Endothelial cell of umbilical vein (primary cell): ENCODE measurements at regions not wholly inside any gene's neighbourhood (a gene's known extent, or its start where the extent isn't known, plus 50 kb on each side); places are given as distances from the start of the nearest gene placed in this dataset.

Experiments used
- BruUV-seq: library from RNA; stranded (reverse); fragments of 400-500 nt; replicated peaks from 2 replicates; lab custom pipeline; 2021; lab: Mats Ljungman, UMichigan
- CTCF ChIA-PET: fragments of 300-600, 350-600 bp; sonication (Branson Sonifier 250); formaldehyde crosslinking; loops from one replicate; lab custom pipeline; 2021; ENCODE audit warnings: antibody characterized with exemption, inconsistent platforms; lab: Charles Lee
- POLR2A ChIA-PET: fragments of 300-600, 350-600 bp; sonication (Branson Sonifier 250); formaldehyde crosslinking; loops from one replicate; lab custom pipeline; 2021; ENCODE audit warnings: antibody characterized with exemption, inconsistent platforms; lab: Charles Lee
- DNase-seq: peaks from one replicate; pipeline ENCODE4 v3.0.0-alpha.2; 2011; ENCODE audit warnings: low read depth, low spot score
- FAIRE-seq: peaks from 2 replicates; lab custom pipeline; 2011; peaks lifted over from hg19 to GRCh38; lab: Jason Lieb, UNC
- H2AFZ ChIP-seq: 2 replicates; pipeline ENCODE4 v1.6.0; 2012; ENCODE audit warnings: low read depth, low read length, control low read depth, inconsistent platforms
- H3K27ac ChIP-seq: 2 replicates; pipeline ENCODE4 v1.5.1; 2011; ENCODE audit warnings: low read depth, mild to moderate bottlenecking, control low read depth, low read length, moderate library complexity; ENCODE audit not compliant: insufficient read depth
- H3K27me3 ChIP-seq, 2 experiments: 2 replicates each; pipeline versions ENCODE4 v1.6.0 to v1.6.1; 2011; ENCODE audit warnings: low read length in 2 of 2, mixed read lengths in 1 of 2; ENCODE audit not compliant: control insufficient read depth in 2 of 2, insufficient read depth in 2 of 2
- H3K36me3 ChIP-seq, 2 experiments: 2 replicates in 1 of 2; 3 replicates in 1 of 2; pipeline ENCODE4 v1.5.1; 2011; ENCODE audit warnings: low read length in 2 of 2, mild to moderate bottlenecking in 1 of 2, moderate library complexity in 1 of 2; ENCODE audit not compliant: control insufficient read depth in 2 of 2, insufficient read depth in 2 of 2; ENCODE audit errors: extremely low read depth in 1 of 2
- H3K4me1 ChIP-seq: 3 replicates; pipeline ENCODE4 v1.5.1; 2011; ENCODE audit warnings: mild to moderate bottlenecking, low read length; ENCODE audit not compliant: control insufficient read depth, insufficient read depth; ENCODE audit errors: extremely low read depth
- H3K4me2 ChIP-seq: 2 replicates; pipeline ENCODE4 v1.6.1; 2011; ENCODE audit warnings: low read length, control low read depth, mixed read lengths; ENCODE audit not compliant: insufficient read depth
- H3K4me3 ChIP-seq, 3 experiments: fragments of 200-600 bp in 1 of 3; sonication (generic), shearing (Covaris generic) in 1 of 3; replicated peaks in 1 of 3; 2 replicates each; pipeline ENCODE4 v1.5.1; 2011 to 2016; ENCODE audit warnings: control low read depth in 3 of 3, low read length in 3 of 3, mild to moderate bottlenecking in 2 of 3, inconsistent platforms in 1 of 3, low read depth in 1 of 3, moderate library complexity in 1 of 3; ENCODE audit not compliant: insufficient read depth in 1 of 3
- H3K79me2 ChIP-seq: 2 replicates; pipeline ENCODE4 v1.6.0; 2012; ENCODE audit warnings: low read length, inconsistent platforms; ENCODE audit not compliant: control insufficient read depth, insufficient read depth
- H3K9ac ChIP-seq: replicated peaks from 2 replicates; pipeline ENCODE3; 2011; ENCODE audit warnings: low read length, control low read depth; ENCODE audit not compliant: insufficient read depth; ENCODE audit errors: extremely low read depth
- H3K9me1 ChIP-seq: replicated peaks from 3 replicates; pipeline ENCODE4 v1.6.0; 2011; ENCODE audit warnings: mild to moderate bottlenecking, low read length; ENCODE audit not compliant: control insufficient read depth, insufficient read depth; ENCODE audit errors: extremely low read depth
- H3K9me3 ChIP-seq: replicated peaks from 2 replicates; pipeline ENCODE4 v1.5.1; 2012; ENCODE audit warnings: low read length, inconsistent platforms; ENCODE audit not compliant: control insufficient read depth, insufficient read depth
- H4K20me1 ChIP-seq: replicated peaks from 2 replicates; pipeline ENCODE3; 2011; ENCODE audit warnings: mild to moderate bottlenecking, low read length; ENCODE audit not compliant: control insufficient read depth, insufficient read depth; ENCODE audit errors: extremely low read depth
- EZH2 ChIP-seq: IDR thresholded peaks from 2 replicates; pipeline ENCODE4 v1.6.1; 2012; ENCODE audit warnings: borderline replicate concordance, low read depth, mild to moderate bottlenecking, moderate library complexity, low read length, inconsistent platforms; ENCODE audit not compliant: severe bottlenecking
- FOS ChIP-seq: IDR thresholded peaks from 2 replicates; pipeline ENCODE4 v1.6.1; 2011; ENCODE audit warnings: mild to moderate bottlenecking, low read length, moderate library complexity, borderline replicate concordance; ENCODE audit not compliant: insufficient read depth
- GATA2 ChIP-seq: IDR thresholded peaks from 2 replicates; pipeline ENCODE4 v1.7.0; 2011; ENCODE audit warnings: low read depth, mild to moderate bottlenecking, moderate library complexity, mixed read lengths, low read length; ENCODE audit not compliant: insufficient read length, insufficient read depth
- JUN ChIP-seq: IDR thresholded peaks from 2 replicates; pipeline ENCODE4 v1.6.1; 2011; ENCODE audit warnings: borderline replicate concordance, low read depth; ENCODE audit not compliant: insufficient read length, insufficient read depth
- MYC ChIP-seq: IDR thresholded peaks from one replicate; pipeline ENCODE4 v1.6.1; 2011; ENCODE audit warnings: mild to moderate bottlenecking, low read depth, low read length
- POLR2A ChIP-seq: IDR thresholded peaks from 2 replicates; pipeline ENCODE4 v1.6.1; 2012; ENCODE audit warnings: low read depth, mild to moderate bottlenecking, control low read depth, low read length
- dilution Hi-C: fragments of 300-500 bp; cut with MboI; formaldehyde crosslinking; loops from one replicate; pipeline ENCODE4 v1.15.0; 2019; ENCODE audit warnings: low sequenced_read_pairs; ENCODE audit not compliant: extremely low pct_ligation_motif_present
- intact Hi-C: fragments of 100-400 bp; cut with micrococcal nuclease; formaldehyde crosslinking; loops from one replicate; pipeline ENCODE4 v1.10.0; 2022
- TF ChIP-seq, protein P1 (sequence below): IDR thresholded peaks from 2 replicates; pipeline ENCODE4 v1.6.1; 2011; ENCODE audit not compliant: insufficient read depth, insufficient read length

DNA sequence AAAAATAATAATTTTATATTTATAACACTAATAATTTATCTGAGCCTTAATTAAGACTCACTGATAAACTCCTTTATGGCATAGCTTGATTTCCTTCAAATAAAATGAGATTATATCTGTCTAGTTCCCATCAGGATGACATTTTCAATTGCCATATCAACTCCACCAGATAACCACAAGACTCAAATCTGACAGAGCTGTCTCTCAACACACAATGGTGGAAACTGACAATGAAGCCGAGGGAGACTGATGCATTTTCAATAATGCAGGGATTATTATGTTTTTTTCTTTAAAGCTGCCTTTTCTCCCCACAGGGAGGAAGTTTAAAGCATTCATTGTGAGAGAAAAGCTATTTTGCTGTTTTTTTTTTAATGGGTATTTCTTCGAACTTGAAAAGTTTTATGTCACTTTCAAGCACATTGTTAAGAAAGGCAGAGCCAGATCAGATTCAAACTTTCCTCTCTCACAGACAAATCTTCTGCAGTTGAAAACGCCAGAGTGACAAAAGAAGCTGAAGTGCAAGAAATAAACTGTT is 1326.9 kb upstream of the MIR17HG start:
- H3K4me3 ChIP-seq = no peak overlapping the region

DNA sequence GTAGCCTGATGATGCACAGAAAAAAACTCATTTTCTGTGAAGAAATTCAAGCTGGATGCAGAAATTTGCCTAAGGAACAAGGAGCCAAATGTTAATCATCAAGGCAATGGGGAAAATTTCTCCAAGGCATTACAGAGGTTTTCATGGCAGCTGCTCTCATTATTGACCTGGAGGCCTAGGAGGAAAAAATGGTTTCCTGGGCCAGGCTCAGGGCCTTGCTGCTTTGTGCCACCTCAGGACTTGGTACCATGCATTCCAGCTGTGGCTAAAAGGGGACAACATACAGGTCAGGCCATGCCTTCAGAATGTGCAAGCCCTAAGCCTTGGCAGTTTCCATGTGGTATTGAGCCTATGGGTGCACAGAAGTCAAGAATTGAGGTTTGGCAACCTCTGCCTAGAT is 1320.1 kb upstream of the MIR17HG start:
- BruUV-seq = no TSS peak
- H3K9ac ChIP-seq = no peak overlapping the region
- no peak for TF ChIP-seq MYC
- no peak for TF ChIP-seq JUN
- TF ChIP-seq, protein P1, sequence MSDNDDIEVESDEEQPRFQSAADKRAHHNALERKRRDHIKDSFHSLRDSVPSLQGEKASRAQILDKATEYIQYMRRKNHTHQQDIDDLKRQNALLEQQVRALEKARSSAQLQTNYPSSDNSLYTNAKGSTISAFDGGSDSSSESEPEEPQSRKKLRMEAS = no peak
- TF ChIP-seq GATA2 = no peak
- no peak for TF ChIP-seq POLR2A
- no peak for TF ChIP-seq EZH2
- TF ChIP-seq FOS = no peak
- no peaks in the 10 kb centered on the region for H3K4me1 ChIP-seq
- H4K20me1 ChIP-seq = no peaks in the 10 kb centered on the region
- intact Hi-C loops = no loop called here
- DNase-seq (no peak), FAIRE-seq (no peak)
- no peak overlapping the region for H3K4me3 ChIP-seq
- no peaks in the 10 kb centered on the region for H3K27me3 ChIP-seq
- no peaks in the 10 kb centered on the region for H3K9me3 ChIP-seq
- no peaks in the 10 kb centered on the region for H3K36me3 ChIP-seq
- ChIA-PET POLR2A (no interaction called here), CTCF (no interaction called here)
- H3K4me2 ChIP-seq = no peak overlapping the region
- dilution Hi-C loops = no loop called here
- no peak overlapping the region for H2AFZ ChIP-seq
- H3K9me1 ChIP-seq = no peaks in the 10 kb centered on the region
- H3K79me2 ChIP-seq = no peaks in the 10 kb centered on the region
- H3K27ac ChIP-seq = no peak overlapping the region

More for the DNA sequence above, 1326.9 kb upstream of the MIR17HG start:
- Histone ChIP-seq H3K27ac (no peak overlapping the region), H3K27me3 (no peaks in the 10 kb centered on the region), H2AFZ (no peak overlapping the region), H3K36me3 (no peaks in the 10 kb centered on the region), H3K79me2 (no peaks in the 10 kb centered on the region), H3K4me2 (no peak overlapping the region), H4K20me1 (no peaks in the 10 kb centered on the region), H3K9me1 (no peaks in the 10 kb centered on the region), H3K9ac (no peak overlapping the region), H3K9me3 (no peaks in the 10 kb centered on the region), H3K4me1 (no peaks in the 10 kb centered on the region)
- POLR2A ChIA-PET = no interaction called here
- CTCF ChIA-PET = no interaction called here
- FAIRE-seq (no peak), DNase-seq (no peak)
- TF ChIP-seq, protein P1 = no peak
- no peak for TF ChIP-seq JUN
- intact Hi-C loops (no loop called here), dilution Hi-C loops (no loop called here)
- BruUV-seq = no TSS peak
